ENCODE measurements at regions not wholly inside any gene's neighbourhood (a gene's known extent, or its start where the extent isn't known, plus 50 kb on each side); places are given as distances from the start of the nearest gene placed in this dataset.

DNA sequence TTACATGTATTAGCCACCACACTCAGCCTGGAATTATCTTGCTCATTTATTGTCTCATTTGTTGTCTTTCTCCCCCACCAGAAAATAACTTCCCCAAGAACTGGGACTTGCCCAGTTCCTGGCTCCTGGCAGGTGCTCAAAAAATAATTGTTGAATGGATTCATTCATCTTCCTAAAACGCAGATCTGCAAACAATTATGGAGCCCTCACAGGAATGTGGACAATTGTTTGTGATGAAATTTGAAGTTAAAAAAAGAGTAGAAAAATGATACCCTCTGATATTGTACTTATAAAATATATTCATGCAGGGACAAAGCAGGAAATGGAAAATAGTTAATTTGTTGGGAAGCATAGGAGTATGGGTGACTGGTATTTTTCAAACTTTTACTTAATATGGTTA lies 60.7 kb upstream of the MAP1LC3B2 start:
- no peak for DNase-seq

DNA sequence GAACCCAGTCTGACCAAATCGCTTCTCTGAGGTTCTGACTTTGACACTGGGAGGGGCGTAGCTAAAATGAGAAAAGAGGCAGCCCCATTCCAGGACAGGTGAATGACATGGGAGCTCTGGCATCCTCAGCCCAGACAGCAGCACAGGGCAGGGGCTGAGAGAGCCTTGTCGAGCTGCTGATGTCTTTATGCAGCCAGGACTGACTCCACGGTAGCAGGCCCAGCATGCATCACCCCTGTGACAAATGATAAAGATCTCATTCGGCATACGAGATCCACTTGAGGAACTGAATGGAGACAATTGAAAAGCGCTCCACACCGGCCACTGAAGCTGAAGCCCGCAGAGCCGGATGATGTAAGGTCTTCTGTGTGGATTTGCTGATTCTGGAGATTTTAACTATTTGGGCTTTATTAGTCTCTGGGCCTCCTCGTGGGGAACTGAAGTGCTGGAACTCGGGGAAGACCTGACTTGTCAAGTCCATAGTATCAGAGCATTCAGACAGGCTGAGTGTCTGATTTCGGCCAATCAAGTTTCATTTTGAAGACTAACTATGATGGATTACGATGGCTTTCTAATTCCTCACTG lies 56.9 kb upstream of the MAP1LC3B2 start:
- DNase-seq: no peak

DNA sequence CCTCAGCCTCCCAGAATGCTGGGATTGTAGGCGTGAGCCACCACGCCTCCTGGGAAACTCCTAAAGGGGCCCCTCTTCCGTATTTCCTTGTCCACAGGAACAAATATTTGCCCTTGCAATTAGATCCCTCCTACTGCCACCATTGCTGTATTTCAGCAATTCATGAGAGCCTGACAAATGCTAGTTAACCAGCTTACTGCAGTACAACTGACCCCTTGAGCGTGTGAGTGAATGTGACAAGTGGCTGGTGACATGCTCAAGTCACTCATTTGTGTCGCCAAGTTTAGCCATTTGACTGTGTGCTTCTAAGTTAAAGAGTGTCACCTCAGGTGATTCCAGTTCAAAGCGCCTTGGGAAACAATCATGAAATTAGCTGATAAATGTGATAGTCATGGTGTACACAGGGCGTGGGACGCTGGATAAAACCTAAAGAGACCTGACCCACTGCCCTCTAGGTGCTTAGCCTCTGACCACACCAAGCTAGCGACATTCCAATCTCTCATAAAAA lies 56.1 kb upstream of the MAP1LC3B2 start:
- DNase-seq: no peak

DNA sequence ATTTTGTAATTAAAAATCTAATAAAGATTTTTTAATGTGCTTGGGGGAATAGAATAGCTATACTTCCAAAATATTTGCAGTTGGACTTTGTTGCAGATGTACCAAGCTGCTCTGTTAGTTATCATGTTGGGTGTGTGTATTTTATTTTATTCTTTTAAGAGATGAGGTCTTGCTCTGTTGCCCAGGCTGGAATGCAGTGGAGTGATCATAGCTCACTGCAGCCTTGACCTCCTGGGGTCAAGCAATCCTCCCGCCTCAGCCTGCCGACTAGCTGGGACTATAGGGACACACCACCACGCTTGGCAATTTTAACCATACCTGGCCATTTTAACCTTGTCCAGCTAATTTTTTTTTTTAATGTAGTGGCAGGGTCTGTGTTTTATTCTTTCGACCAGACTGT lies 54.7 kb upstream of the MAP1LC3B2 start:
- DNase-seq: no peak

DNA sequence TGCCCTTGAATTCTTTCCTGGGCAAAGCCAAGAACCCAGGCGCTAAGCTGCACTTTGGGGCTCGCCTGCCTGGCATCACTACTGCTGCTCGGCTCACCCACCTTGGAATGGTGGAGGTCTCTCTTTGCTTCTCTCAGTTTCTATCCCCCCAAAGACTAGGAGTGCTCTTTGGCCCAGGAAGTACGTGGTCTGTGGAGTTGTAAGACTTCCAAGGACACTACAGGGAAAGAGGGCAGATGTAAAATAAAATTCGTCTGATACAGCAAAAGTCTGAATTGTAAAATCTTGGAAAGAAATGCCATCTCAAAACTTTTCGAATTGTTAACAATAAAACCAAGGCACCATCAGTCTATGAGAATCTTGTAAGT lies 52.5 kb upstream of the MAP1LC3B2 start:
- no peak for DNase-seq

GRCh38 chr12:116508145-116509121 lies 50.7 kb upstream of the MAP1LC3B2 start:
- no peak for DNase-seq
